C4-2B (cell line): ENCODE measurements at regions not wholly inside any gene's neighbourhood (a gene's known extent, or its start where the extent isn't known, plus 50 kb on each side); places are given as distances from the start of the nearest gene placed in this dataset.
"Not testable (repeated sequence)": the region's sequence is repeated elsewhere in the genome, so short reads cannot be mapped to it uniquely, and the experiment has no call there.

Experiments
- H3K27ac ChIP-seq: fragments of 450-650 bp; 2 replicates; pipeline ENCODE4 v1.5.1; 2017
- ZFX ChIP-seq: fragments of 450-650 bp; IDR thresholded peaks from 2 replicates; pipeline ENCODE4 v1.6.1; 2017
- TF ChIP-seq, protein P1 (sequence below): fragments of 450-650 bp; conservative IDR thresholded peaks from 2 replicates; pipeline ENCODE4 v1.5.1; 2017; ENCODE audit warnings: mild to moderate bottlenecking

DNA sequence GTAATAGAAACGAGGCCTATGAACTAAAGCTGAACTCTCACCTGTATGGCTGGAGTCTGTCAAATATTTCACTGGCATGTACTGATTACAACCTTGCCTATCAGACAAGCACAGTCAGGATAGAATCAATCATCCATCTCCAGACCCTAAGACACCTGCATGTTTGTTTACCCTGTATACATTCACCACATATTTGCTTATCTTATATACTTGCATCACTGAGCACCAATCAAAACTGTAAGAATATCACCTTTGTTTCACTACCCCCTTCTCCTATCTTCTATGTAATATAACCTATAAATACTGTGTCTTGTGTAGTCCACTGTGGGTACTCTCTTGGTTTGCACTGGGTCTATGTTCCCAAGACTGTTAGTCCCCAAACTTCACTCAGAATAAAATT is 1085.7 kb downstream of the TAF11L14 start:
- H3K27ac ChIP-seq, result no peak overlapping the region
- TF ChIP-seq, protein P1, sequence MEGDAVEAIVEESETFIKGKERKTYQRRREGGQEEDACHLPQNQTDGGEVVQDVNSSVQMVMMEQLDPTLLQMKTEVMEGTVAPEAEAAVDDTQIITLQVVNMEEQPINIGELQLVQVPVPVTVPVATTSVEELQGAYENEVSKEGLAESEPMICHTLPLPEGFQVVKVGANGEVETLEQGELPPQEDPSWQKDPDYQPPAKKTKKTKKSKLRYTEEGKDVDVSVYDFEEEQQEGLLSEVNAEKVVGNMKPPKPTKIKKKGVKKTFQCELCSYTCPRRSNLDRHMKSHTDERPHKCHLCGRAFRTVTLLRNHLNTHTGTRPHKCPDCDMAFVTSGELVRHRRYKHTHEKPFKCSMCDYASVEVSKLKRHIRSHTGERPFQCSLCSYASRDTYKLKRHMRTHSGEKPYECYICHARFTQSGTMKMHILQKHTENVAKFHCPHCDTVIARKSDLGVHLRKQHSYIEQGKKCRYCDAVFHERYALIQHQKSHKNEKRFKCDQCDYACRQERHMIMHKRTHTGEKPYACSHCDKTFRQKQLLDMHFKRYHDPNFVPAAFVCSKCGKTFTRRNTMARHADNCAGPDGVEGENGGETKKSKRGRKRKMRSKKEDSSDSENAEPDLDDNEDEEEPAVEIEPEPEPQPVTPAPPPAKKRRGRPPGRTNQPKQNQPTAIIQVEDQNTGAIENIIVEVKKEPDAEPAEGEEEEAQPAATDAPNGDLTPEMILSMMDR, result no peak

DNA sequence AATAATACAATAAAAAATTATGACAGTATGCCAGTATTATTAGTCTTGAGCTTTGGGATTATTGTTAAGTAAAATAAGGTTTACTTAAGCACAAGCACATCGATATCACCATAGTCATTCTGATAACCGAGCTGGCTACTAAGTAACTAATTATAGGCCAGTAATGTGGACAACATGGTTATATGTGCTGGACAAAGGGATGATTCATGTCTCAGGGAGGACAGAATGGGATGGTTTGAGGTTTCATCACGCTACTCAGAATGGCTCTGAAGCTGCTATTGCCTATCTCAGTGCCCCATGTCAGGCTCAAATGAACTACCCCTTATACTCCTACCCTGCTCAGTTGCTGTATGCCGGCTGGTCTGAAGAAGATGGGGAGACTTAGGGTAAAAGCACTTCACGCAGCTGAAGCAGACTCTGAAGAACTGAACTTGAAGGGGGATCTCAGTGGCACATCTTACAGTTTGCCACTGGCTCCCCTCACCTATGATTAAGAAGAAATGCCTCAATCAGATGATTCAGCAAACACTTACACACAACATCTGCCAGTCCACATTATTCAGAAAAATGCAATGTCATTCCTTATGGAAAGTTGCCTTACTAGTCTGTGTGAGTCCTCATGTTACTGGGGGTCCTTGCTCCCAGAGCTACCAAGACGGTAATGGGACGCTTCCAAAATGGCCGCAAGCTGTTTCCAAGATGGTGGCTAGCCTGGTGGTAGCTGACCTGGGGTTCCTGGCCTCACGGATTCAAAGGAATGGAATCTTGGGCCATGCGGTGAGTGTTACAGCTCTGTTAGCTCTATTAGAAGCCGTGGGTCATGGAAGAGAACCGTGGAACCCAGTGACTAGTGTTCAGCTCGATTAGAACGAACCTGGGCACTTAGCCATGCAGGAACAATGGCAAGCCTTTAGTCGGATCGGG is 1098.6 kb downstream of the TAF11L14 start:
- H3K27ac ChIP-seq, result no peak overlapping the region
- TF ChIP-seq, protein P1, result no peak
- no peak for TF ChIP-seq ZFX

DNA sequence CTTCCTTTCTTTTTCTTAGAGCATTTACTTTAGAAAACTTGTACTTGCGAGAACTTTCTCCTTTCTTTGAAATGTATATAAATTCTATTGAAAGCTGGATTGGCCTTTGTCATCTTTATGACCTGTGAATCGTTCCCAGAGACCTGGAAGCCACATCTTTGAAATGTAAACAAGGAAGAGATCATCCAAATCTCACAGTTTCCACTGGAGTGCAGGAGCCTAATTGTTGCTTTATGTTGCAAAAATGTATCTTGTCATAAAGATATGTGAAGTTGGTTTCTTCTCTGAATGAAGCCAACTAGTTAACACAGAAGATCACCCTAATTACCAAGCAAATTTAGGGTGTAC is 1101.8 kb downstream of the TAF11L14 start:
- H3K27ac ChIP-seq, result no peak overlapping the region
- TF ChIP-seq, protein P1, result no peak
- TF ChIP-seq ZFX, result no peak

DNA sequence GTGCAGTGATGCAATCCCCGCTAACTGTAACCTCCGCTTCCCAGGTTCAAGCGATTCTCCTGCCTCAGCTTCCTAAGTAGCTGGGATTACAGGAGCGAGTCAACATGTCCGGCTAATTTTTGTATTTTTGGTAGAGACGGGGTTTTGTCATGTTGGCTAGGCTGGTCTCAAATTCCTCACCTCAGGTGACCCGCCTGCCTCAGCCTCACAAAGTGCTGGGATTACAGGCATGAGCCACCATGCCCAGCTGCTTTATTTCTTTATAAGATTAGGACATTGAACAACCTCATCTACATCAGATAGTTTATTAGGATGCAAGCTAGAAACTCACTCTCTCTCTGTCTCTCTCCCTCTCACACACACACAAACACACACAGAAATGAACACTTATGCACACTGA is 1102.5 kb downstream of the TAF11L14 start:
- H3K27ac ChIP-seq, result not testable (repeated sequence)

DNA sequence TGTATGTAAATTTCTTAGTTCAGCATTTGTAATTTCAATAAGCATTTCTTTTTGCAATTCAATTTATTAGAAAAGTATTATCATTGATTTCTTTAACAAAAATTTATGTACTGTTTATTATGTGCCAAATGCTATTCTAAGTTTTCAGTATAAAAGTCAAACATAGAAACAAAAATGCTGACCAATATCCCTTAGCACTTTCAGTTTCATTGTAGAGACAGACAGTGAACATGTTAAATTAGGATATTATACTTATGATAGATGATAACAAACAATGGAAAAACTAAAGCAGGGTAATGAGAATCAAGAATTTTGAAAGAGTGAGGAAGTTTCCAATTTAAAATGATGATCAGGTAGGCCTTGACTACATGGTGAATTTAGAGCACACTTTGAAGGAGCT is 1106.0 kb downstream of the TAF11L14 start:
- TF ChIP-seq ZFX, result no peak
- TF ChIP-seq, protein P1, result no peak
- no peak overlapping the region for H3K27ac ChIP-seq

DNA sequence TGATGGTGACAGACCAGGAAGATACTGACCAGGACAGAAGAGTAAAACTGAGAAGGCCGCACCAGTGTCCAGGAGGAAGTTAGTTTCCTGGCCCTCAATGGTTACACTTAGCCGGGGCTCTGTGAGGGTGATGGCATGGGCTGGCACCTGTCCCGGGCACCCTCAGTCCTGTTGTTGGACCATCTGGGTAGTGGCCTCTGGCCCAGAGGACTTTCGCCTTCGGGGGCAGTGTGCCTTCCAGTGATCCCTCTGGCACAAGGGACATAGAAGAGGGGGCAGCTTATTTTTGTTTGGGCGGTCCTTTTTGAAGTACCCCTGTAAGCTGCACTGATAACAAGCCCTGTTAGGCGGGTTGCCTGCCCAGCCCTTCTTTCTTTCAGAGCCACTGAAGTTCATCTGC is 1108.6 kb downstream of the TAF11L14 start:
- TF ChIP-seq ZFX, result no peak
- TF ChIP-seq, protein P1, result no peak
- no peak overlapping the region for H3K27ac ChIP-seq

DNA sequence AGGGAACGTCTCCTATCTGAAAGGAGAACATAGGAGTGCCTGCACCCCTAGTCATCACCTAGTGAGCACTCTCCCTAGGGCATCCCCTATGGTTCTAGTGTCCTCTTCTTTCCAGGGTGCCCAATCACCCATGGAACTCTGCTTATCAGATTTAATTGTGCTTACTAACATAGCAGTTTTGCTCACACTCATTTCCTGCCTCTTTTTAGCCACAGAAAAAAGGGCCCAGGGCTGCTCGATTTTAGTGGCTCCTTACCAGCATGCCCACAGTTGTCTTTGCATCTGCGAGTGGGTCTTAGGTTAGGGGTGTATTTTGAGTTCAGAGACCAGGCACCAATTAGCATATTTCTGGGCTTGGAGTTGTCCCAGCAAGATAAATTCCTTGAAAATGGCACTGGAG is 1110.2 kb downstream of the TAF11L14 start:
- H3K27ac ChIP-seq, result no peak overlapping the region
- TF ChIP-seq, protein P1, result no peak
- no peak for TF ChIP-seq ZFX
